SK-N-MC (cell line): ENCODE measurements at regions not wholly inside any gene's neighbourhood (a gene's known extent, or its start where the extent isn't known, plus 50 kb on each side); places are given as distances from the start of the nearest gene placed in this dataset.

ENCODE experiments used
- EZH2 ChIP-seq: fragments of 200-600 bp; sonication (generic); IDR thresholded peaks from one replicate; pipeline ENCODE4 v1.6.1; 2017; ENCODE audit warnings: antibody characterized with exemption
- POLR2AphosphoS5 ChIP-seq: IDR thresholded peaks from 2 replicates; pipeline ENCODE4 v1.6.1; 2012; ENCODE audit warnings: mild to moderate bottlenecking, low read depth, low read length, borderline replicate concordance

DNA sequence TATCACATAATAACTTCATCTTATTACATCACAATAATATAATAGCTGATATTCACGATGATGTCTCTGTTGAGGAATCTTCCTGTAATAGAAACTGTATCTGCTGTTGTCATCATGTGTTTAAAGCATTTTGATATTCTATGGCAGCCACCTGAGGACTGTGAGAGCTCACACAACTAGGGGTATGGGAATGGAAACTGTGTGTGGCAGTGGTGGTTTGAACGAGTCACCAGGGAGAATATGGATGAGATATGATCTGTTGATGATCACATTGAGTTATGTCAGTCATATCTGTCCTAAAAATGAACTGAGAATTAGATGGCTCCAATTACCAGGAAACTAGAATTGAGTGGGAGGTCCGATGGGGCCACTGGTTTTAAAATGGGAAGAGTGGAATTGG is 169.6 kb downstream of the MID1IP1 start:
- TF ChIP-seq EZH2, result no peak
- no peak for TF ChIP-seq POLR2AphosphoS5
